CD14-positive monocyte (primary cell): ENCODE measurements at regions not wholly inside any gene's neighbourhood (a gene's known extent, or its start where the extent isn't known, plus 50 kb on each side); places are given as distances from the start of the nearest gene placed in this dataset.

Experiments used
- DNase-seq, 3 donors: peaks; one replicate each; pipeline ENCODE4 v3.0.0-alpha.2; 2011 to 2022
- H2AFZ ChIP-seq: 2 replicates; pipeline ENCODE4 v1.6.0; 2012; ENCODE audit warnings: mild to moderate bottlenecking, low read depth, low read length, inconsistent platforms; ENCODE audit not compliant: insufficient read depth, poor library complexity, severe bottlenecking
- H3K27ac ChIP-seq, 2 donors: 1 replicate in 1 of 2; 2 replicates in 1 of 2; pipeline ENCODE4 v1.5.1; 2012 to 2013; ENCODE audit warnings: low read length in 2 of 2, control low read depth in 1 of 2, inconsistent platforms in 1 of 2, low read depth in 1 of 2, mild to moderate bottlenecking in 1 of 2
- H3K27me3 ChIP-seq, 2 donors: one replicate each; pipeline versions ENCODE4 v1.6.0 to v1.6.1; 2011 to 2013; ENCODE audit warnings: low read length in 2 of 2; ENCODE audit not compliant: control insufficient read depth in 2 of 2, insufficient read depth in 2 of 2
- H3K36me3 ChIP-seq, 2 donors: replicated peaks in 1 of 2; 1 replicate in 1 of 2; 2 replicates in 1 of 2; pipeline versions ENCODE4 v1.5.1 to v1.6.1; 2012 to 2013; ENCODE audit warnings: low read length in 2 of 2, control low read depth in 1 of 2, inconsistent platforms in 1 of 2, mild to moderate bottlenecking in 1 of 2; ENCODE audit not compliant: insufficient read depth in 2 of 2, control insufficient read depth in 1 of 2
- H3K4me1 ChIP-seq, 2 donors: 1 replicate in 1 of 2; 2 replicates in 1 of 2; pipeline versions ENCODE4 v1.5.1 to v1.6.1; 2012 to 2013; ENCODE audit warnings: low read length in 2 of 2, control low read depth in 1 of 2, inconsistent platforms in 1 of 2, mild to moderate bottlenecking in 1 of 2, moderate library complexity in 1 of 2; ENCODE audit not compliant: insufficient read depth in 2 of 2, control insufficient read depth in 1 of 2
- H3K4me2 ChIP-seq: replicated peaks from 2 replicates; pipeline ENCODE3; 2012; ENCODE audit warnings: low read length, moderate library complexity, mild to moderate bottlenecking; ENCODE audit not compliant: poor library complexity, severe bottlenecking; ENCODE audit errors: extremely low read depth
- H3K4me3 ChIP-seq, 3 experiments: fragments of 200-600 bp in 1 of 3; sonication (generic) in 1 of 3; replicated peaks in 1 of 3; 1 replicate in 2 of 3; 2 replicates in 1 of 3; pipeline ENCODE4 v1.5.1; 2011 to 2013; ENCODE audit warnings: low read length in 3 of 3, mild to moderate bottlenecking in 3 of 3, control low read depth in 2 of 3, low read depth in 2 of 3, inconsistent platforms in 1 of 3, moderate library complexity in 1 of 3
- H3K79me2 ChIP-seq: 2 replicates; pipeline ENCODE4 v1.6.0; 2012; ENCODE audit warnings: mild to moderate bottlenecking, control low read depth, inconsistent platforms, low read length, moderate library complexity; ENCODE audit not compliant: insufficient read depth
- H3K9ac ChIP-seq: 2 replicates; pipeline ENCODE4 v1.6.0; 2017; ENCODE audit warnings: low read length, mild to moderate bottlenecking; ENCODE audit not compliant: insufficient read depth, poor library complexity, severe bottlenecking
- H3K9me3 ChIP-seq, 2 donors: replicated peaks in 1 of 2; 1 replicate in 1 of 2; 2 replicates in 1 of 2; pipeline versions ENCODE4 v1.5.1 to v1.6.1; 2012 to 2013; ENCODE audit warnings: low read length in 2 of 2, control low read depth in 1 of 2; ENCODE audit not compliant: control insufficient read depth in 1 of 2, insufficient read depth in 1 of 2
- H4K20me1 ChIP-seq: 2 replicates; pipeline ENCODE4 v1.6.0; 2012; ENCODE audit warnings: mild to moderate bottlenecking, low read length, control low read depth, moderate library complexity; ENCODE audit not compliant: insufficient read depth
- H3K27ac Mint-ChIP-seq, 7 donors: one replicate each; pipeline ENCODE4 v1.8.0; 2020; ENCODE audit warnings: mild to moderate bottlenecking in 7 of 7, mixed read lengths in 7 of 7, moderate library complexity in 6 of 7, inconsistent platforms in 2 of 7
- H3K27me3 Mint-ChIP-seq, 3 donors: one replicate each; pipeline ENCODE4 v1.8.0; 2021 to 2022; ENCODE audit warnings: low read depth in 3 of 3, mild to moderate bottlenecking in 3 of 3, mixed read lengths in 3 of 3, moderate library complexity in 3 of 3, inconsistent platforms in 1 of 3
- H3K36me3 Mint-ChIP-seq, 2 donors: one replicate each; pipeline ENCODE4 v1.8.0; 2020; ENCODE audit warnings: mixed read lengths in 2 of 2, inconsistent platforms in 1 of 2, mild to moderate bottlenecking in 1 of 2
- H3K4me1 Mint-ChIP-seq: one replicate; pipeline ENCODE4 v1.8.0; 2020; ENCODE audit warnings: mild to moderate bottlenecking, mixed read lengths
- H3K4me3 Mint-ChIP-seq, 2 donors: one replicate each; pipeline ENCODE4 v1.8.0; 2020; ENCODE audit warnings: mild to moderate bottlenecking in 2 of 2, mixed read lengths in 2 of 2, moderate library complexity in 1 of 2
- H3K9me3 Mint-ChIP-seq, 7 donors: one replicate each; pipeline ENCODE4 v1.8.0; 2020 to 2022; ENCODE audit warnings: mixed read lengths in 7 of 7, mild to moderate bottlenecking in 6 of 7, moderate library complexity in 6 of 7, inconsistent platforms in 2 of 7
- CTCF ChIP-seq: fragments of 200-600 bp; IDR thresholded peaks from one replicate; pipeline ENCODE4 v1.8.0; 2022; ENCODE audit warnings: antibody characterized with exemption, mild to moderate bottlenecking
- WGBS: methylation state at CpG from one replicate; pipeline ENCODE4 v1.1.5; 2013; ENCODE audit warnings: missing lambda C conversion rate; ENCODE audit not compliant: insufficient coverage; 5-methylcytosine and 5-hydroxymethylcytosine counted together
- intact Hi-C, 2 donors: fragments of 100-400 bp; cut with micrococcal nuclease; formaldehyde crosslinking; loops; one replicate each; pipeline versions ENCODE4 v1.15.0 to v1.15.1; 2023

- H3K4me1 Mint-ChIP-seq: no peaks in the 10 kb centered on the region
- no peak overlapping the region for H3K27ac Mint-ChIP-seq
- whole genome bisulfite sequencing: no CpG with 5 or more reads among the region's 1 CpG
- H3K4me3 Mint-ChIP-seq: no peak overlapping the region
- TF ChIP-seq CTCF: no peak
- Histone ChIP-seq H3K4me2 (no peak overlapping the region), H4K20me1 (no peaks in the 10 kb centered on the region), H3K9me3 (no peaks in the 10 kb centered on the region), H3K9ac (no peak overlapping the region), H3K27me3 (no peaks in the 10 kb centered on the region), H3K4me3 (no peak overlapping the region), H3K36me3 (no peaks in the 10 kb centered on the region), H3K79me2 (no peaks in the 10 kb centered on the region), H2AFZ (no peak overlapping the region), H3K4me1 (no peaks in the 10 kb centered on the region), H3K27ac (no peak overlapping the region)
- DNase-seq: no peak
- intact Hi-C loops: no loop called here
- peaks cover 0 to 5% (median 3%) of the 10 kb centered on the region in 7 donors for H3K9me3 Mint-ChIP-seq
- peaks cover 1 to 6% (median 1%) of the 10 kb centered on the region in 3 donors for H3K27me3 Mint-ChIP-seq
- no peaks in the 10 kb centered on the region for H3K36me3 Mint-ChIP-seq
Measured at GRCh38 chr1:113297749-113298148, 92.6 kb upstream of the MAGI3 start.

GRCh38 chr1:113298941-113299340, 91.4 kb upstream of the MAGI3 start:
- H3K4me1 Mint-ChIP-seq: no peaks in the 10 kb centered on the region
- H3K9me3 Mint-ChIP-seq: peaks cover 0 to 5% (median 2%) of the 10 kb centered on the region in 7 donors

More at GRCh38 chr1:113298941-113299340, 91.4 kb upstream of the MAGI3 start:
- Histone ChIP-seq H3K4me2 (no peak overlapping the region), H3K4me1 (no peaks in the 10 kb centered on the region), H3K79me2 (no peaks in the 10 kb centered on the region), H2AFZ (no peak overlapping the region), H3K27ac (no peak overlapping the region), H3K9me3 (no peaks in the 10 kb centered on the region), H3K9ac (no peak overlapping the region), H4K20me1 (no peaks in the 10 kb centered on the region), H3K36me3 (no peaks in the 10 kb centered on the region), H3K4me3 (no peak overlapping the region), H3K27me3 (no peaks in the 10 kb centered on the region)
- H3K27me3 Mint-ChIP-seq: peaks cover 0 to 3% (median 1%) of the 10 kb centered on the region in 3 donors
- H3K36me3 Mint-ChIP-seq: no peaks in the 10 kb centered on the region
- intact Hi-C loops: no loop called here
- TF ChIP-seq CTCF: no peak
- no peak for DNase-seq
- H3K27ac Mint-ChIP-seq: no peak overlapping the region
- no CpG with 5 or more reads among the region's 3 CpGs for WGBS
- H3K4me3 Mint-ChIP-seq: no peak overlapping the region
